ENCODE measurements at regions not wholly inside any gene's neighbourhood (a gene's known extent, or its start where the extent isn't known, plus 50 kb on each side); places are given as distances from the start of the nearest gene placed in this dataset.

DNA sequence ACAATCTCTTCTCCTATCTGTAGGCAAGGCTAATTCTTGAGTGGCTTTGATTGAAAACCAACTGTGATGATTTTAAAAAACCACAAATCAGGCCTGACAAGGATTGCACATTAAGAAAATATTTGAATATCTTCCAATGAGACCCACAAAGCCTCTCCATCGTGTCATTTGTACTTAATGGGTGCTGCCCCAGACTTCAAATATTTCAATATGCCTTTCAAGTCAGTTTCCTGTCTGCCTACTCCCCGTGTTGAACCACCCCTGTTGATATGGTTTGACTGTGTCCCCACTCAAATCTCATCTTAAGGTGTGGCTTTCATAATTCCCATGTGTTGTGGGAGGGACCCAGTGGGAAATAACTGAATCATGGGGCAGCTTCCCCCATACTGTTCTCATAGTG lies 159.7 kb upstream of the EGLN3 start:
- Histone ChIP-seq H3K9me3 (no peaks in the 10 kb centered on the region), H3K36me3 (no peaks in the 10 kb centered on the region), H3K27ac (no peak overlapping the region), H3K4me3 (ENCODE audit: low read depth in 1 of 2, low read length in 1 of 2) (no peak overlapping the region), H3K27me3 (peaks cover 3% of the 10 kb centered on the region), H3K4me1 (ENCODE audit: control insufficient read depth in 1 of 2, insufficient read depth in 1 of 2, low read depth in 1 of 2, low read length in 1 of 2) (no peaks in the 10 kb centered on the region)
- no peak for TF ChIP-seq CTCF (IDR thresholded peaks at IDR 0.05)

GRCh38 chr14:34107441-34107840 lies 156.6 kb upstream of the EGLN3 start:
- no peak for TF ChIP-seq CTCF (IDR thresholded peaks at IDR 0.05)
- no peak overlapping the region for H3K27ac ChIP-seq
- H3K9me3 ChIP-seq, result no peaks in the 10 kb centered on the region

DNA sequence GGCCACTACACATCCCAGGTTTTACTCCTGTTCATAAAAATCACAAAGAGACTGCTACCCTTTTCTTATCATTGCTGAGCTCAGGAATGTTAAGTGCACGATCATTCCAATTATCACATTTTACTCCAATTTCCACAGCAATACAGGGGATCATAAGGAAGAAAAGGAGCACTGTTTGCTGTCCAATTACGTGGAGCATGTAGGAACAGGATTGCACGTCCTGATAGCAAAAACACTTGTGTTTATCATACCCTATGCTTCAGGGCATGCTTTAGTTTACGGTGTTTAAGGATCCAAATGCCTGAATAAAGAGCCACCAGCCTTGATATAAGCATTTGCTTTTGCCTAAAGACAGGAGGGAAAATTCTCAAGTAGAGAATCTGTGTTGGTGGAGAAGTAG lies 155.4 kb upstream of the EGLN3 start:
- Histone ChIP-seq H3K4me1 (ENCODE audit: control insufficient read depth in 1 of 2, insufficient read depth in 1 of 2, low read depth in 1 of 2, low read length in 1 of 2) (no peaks in the 10 kb centered on the region), H3K9me3 (no peaks in the 10 kb centered on the region), H3K27me3 (no peaks in the 10 kb centered on the region), H3K27ac (no peak overlapping the region), H3K36me3 (no peaks in the 10 kb centered on the region), H3K4me3 (ENCODE audit: low read depth in 1 of 2, low read length in 1 of 2) (no peak overlapping the region)
- no peak for TF ChIP-seq CTCF (IDR thresholded peaks at IDR 0.05)

More at GRCh38 chr14:34107441-34107840, 156.6 kb upstream of the EGLN3 start:
- no peaks in the 10 kb centered on the region for H3K4me1 ChIP-seq (ENCODE audit: control insufficient read depth in 1 of 2, insufficient read depth in 1 of 2, low read depth in 1 of 2, low read length in 1 of 2)
- H3K4me3 ChIP-seq (ENCODE audit: low read depth in 1 of 2, low read length in 1 of 2), result no peak overlapping the region
- H3K27me3 ChIP-seq, result peaks cover 3% of the 10 kb centered on the region
- no peaks in the 10 kb centered on the region for H3K36me3 ChIP-seq

DNA sequence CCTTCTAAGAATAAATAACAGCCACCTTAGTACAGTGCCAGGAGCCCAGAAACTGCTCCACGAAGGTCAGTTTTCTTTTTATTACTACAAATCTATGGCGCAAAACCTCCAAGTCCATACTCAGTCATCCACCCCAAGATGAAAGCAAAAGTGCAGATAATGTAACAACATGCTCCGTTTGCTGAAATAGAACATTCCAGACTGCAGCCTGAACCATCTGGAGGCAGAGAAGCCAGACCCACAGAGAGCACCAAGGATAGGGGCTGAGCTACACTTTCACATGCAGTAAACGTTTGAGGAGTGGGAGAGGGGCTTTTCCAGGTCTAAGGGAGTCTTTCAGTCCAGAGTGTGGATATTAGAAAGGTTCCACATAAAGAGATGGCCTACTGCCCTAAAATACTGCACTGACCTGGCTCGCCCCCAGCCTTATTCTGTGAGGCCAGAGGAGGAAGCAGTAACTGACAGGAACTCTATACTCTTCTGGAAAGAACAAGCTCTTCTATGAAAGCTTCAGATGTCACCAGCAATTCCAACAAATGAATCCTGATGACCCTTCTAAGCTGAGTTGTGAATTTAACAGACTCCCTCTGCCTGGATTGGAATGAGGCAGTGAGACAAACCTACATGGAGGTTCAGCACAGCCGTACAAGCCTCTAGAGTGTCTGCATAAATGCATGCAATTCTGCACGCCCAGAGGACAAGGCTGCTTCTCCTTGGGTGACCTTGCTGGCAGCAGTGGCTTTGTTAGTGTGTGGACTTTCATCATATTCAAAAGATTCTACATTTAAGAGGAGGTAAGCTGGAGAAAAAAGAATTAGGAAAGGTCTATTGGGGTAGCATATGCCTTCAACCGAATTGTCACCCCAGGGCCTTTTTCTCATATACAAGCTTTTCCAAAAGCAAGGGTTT lies 153.9 kb upstream of the EGLN3 start:
- H3K9me3 ChIP-seq, result no peaks in the 10 kb centered on the region
- no peak overlapping the region for H3K27ac ChIP-seq
- no peak for TF ChIP-seq CTCF (IDR thresholded peaks at IDR 0.05)
- H3K27me3 ChIP-seq, result no peaks in the 10 kb centered on the region
- H3K4me3 ChIP-seq (ENCODE audit: low read depth in 1 of 2, low read length in 1 of 2), result no peak overlapping the region
- H3K4me1 ChIP-seq (ENCODE audit: control insufficient read depth in 1 of 2, insufficient read depth in 1 of 2, low read depth in 1 of 2, low read length in 1 of 2), result no peaks in the 10 kb centered on the region
- no peaks in the 10 kb centered on the region for H3K36me3 ChIP-seq

DNA sequence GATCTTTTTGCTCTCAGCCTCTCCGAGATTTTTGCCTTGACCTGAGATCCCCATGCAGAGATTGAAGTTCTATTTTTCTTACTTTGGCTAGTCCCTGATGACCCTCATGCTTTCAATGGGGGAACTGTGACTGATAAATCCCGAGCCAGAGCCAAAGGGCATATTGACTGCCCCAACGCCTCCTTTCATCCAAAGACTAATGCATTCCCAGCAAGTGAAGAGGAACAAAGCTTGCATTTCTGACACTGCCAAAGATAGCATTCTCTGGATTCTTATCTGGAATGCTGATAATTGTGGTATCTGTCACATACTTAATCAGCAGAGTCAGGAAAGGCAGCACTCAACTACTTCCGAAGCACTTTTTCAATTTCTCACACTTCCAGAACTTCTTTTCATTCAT lies 152.3 kb upstream of the EGLN3 start:
- Histone ChIP-seq H3K4me3 (ENCODE audit: low read depth in 1 of 2, low read length in 1 of 2) (no peak overlapping the region), H3K4me1 (ENCODE audit: control insufficient read depth in 1 of 2, insufficient read depth in 1 of 2, low read depth in 1 of 2, low read length in 1 of 2) (no peaks in the 10 kb centered on the region), H3K27ac (no peak overlapping the region), H3K36me3 (no peaks in the 10 kb centered on the region), H3K9me3 (no peaks in the 10 kb centered on the region), H3K27me3 (no peaks in the 10 kb centered on the region)
- TF ChIP-seq CTCF (IDR thresholded peaks at IDR 0.05), result no peak
